Natural killer cell (primary cell): ENCODE measurements at regions not wholly inside any gene's neighbourhood (a gene's known extent, or its start where the extent isn't known, plus 50 kb on each side); places are given as distances from the start of the nearest gene placed in this dataset.

Source experiments
- ATAC-seq, 3 donors: fragments of 150-1000 bp in 2 of 3; fragments of 200-7000 bp in 1 of 3; cut with Tn5 transposase; 1 replicate in 1 of 3; 2 replicates in 2 of 3; pipeline ENCODE4 v1.10.0; 2021; ENCODE audit warnings: mild to moderate bottlenecking in 2 of 3, moderate library complexity in 2 of 3
- DNase-seq, 2 donors: peaks; one replicate each; pipeline versions ENCODE4 v3.0.0 to v3.0.0-alpha.2; 2013 to 2021; ENCODE audit warnings: mixed read lengths in 1 of 2
- H3K27ac ChIP-seq: one replicate; pipeline ENCODE4 v1.5.1; 2013; ENCODE audit warnings: mild to moderate bottlenecking, low read length
- H3K27me3 ChIP-seq: one replicate; pipeline ENCODE4 v1.6.1; 2013; ENCODE audit warnings: low read length; ENCODE audit not compliant: control insufficient read depth, insufficient read depth
- H3K36me3 ChIP-seq: one replicate; pipeline ENCODE4 v1.6.1; 2013; ENCODE audit warnings: low read length; ENCODE audit not compliant: control insufficient read depth, insufficient read depth
- H3K4me1 ChIP-seq: one replicate; pipeline ENCODE4 v1.6.1; 2013; ENCODE audit warnings: low read length; ENCODE audit not compliant: control insufficient read depth, insufficient read depth
- H3K4me3 ChIP-seq: one replicate; pipeline ENCODE4 v1.5.1; 2013; ENCODE audit warnings: low read length
- H3K9me3 ChIP-seq: one replicate; pipeline ENCODE4 v1.6.1; 2013; ENCODE audit warnings: low read length; ENCODE audit not compliant: control insufficient read depth, insufficient read depth
- H3K27ac Mint-ChIP-seq, 2 donors: one replicate each; pipeline ENCODE4 v1.8.0; 2022; ENCODE audit warnings: mild to moderate bottlenecking in 2 of 2, mixed read lengths in 2 of 2, moderate library complexity in 1 of 2
- H3K27me3 Mint-ChIP-seq, 2 donors: one replicate each; pipeline ENCODE4 v1.8.0; 2022; ENCODE audit warnings: low read depth in 2 of 2, mixed read lengths in 2 of 2
- H3K36me3 Mint-ChIP-seq: one replicate; pipeline ENCODE4 v1.8.0; 2022; ENCODE audit warnings: mixed read lengths
- H3K4me1 Mint-ChIP-seq, 2 donors: one replicate each; pipeline ENCODE4 v1.8.0; 2022; ENCODE audit warnings: mixed read lengths in 2 of 2
- H3K4me3 Mint-ChIP-seq: one replicate; pipeline ENCODE4 v1.8.0; 2022; ENCODE audit warnings: mild to moderate bottlenecking, moderate library complexity, mixed read lengths
- H3K9me3 Mint-ChIP-seq, 2 donors: one replicate each; pipeline ENCODE4 v1.8.0; 2022; ENCODE audit warnings: mixed read lengths in 2 of 2
- WGBS: methylation state at CpG from one replicate; pipeline ENCODE4 v1.1.7; 2013; ENCODE audit warnings: missing lambda C conversion rate; ENCODE audit not compliant: insufficient coverage; 5-methylcytosine and 5-hydroxymethylcytosine counted together
- intact Hi-C: fragments of 100-400 bp; cut with micrococcal nuclease; formaldehyde crosslinking; loops from one replicate; pipeline ENCODE4 v1.14.2; 2022
- TF ChIP-seq, protein P1 (sequence below): fragments of 200-600 bp; IDR thresholded peaks from one replicate; pipeline ENCODE4 v1.8.0; 2022; ENCODE audit warnings: antibody characterized with exemption

DNA sequence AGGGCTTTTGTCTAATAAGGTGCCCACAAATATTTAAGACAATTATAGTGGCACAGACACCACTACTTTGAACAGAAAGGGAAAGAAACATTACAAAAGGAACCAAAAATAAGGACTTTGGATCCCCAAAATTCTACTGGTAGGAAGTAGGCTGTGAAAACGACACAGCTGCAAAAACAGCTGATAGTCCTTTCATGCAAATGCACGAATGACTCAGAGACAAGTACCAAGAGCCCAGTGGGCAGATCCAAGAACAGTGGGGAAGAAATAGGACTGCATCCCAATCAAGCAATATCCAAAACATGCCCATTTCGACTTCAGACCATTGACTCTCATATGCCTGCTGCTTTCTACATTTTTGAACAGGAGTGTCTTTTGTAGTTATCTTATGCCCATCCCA, 269.4 kb upstream of the NBEA start:
- no peaks in the 10 kb centered on the region for H3K4me1 ChIP-seq
- H3K36me3 ChIP-seq: no peaks in the 10 kb centered on the region
- 65% methylated on average over 3 of the region's 3 CpGs for WGBS
- TF ChIP-seq, protein P1, sequence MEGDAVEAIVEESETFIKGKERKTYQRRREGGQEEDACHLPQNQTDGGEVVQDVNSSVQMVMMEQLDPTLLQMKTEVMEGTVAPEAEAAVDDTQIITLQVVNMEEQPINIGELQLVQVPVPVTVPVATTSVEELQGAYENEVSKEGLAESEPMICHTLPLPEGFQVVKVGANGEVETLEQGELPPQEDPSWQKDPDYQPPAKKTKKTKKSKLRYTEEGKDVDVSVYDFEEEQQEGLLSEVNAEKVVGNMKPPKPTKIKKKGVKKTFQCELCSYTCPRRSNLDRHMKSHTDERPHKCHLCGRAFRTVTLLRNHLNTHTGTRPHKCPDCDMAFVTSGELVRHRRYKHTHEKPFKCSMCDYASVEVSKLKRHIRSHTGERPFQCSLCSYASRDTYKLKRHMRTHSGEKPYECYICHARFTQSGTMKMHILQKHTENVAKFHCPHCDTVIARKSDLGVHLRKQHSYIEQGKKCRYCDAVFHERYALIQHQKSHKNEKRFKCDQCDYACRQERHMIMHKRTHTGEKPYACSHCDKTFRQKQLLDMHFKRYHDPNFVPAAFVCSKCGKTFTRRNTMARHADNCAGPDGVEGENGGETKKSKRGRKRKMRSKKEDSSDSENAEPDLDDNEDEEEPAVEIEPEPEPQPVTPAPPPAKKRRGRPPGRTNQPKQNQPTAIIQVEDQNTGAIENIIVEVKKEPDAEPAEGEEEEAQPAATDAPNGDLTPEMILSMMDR: no peak
- no peaks in the 10 kb centered on the region for H3K36me3 Mint-ChIP-seq
- H3K4me1 Mint-ChIP-seq: no peaks in the 10 kb centered on the region
- no peak overlapping the region for H3K27ac Mint-ChIP-seq
- no peak for DNase-seq
- no peak overlapping the region for H3K4me3 Mint-ChIP-seq
- H3K27me3 ChIP-seq: no peaks in the 10 kb centered on the region
- ATAC-seq: no peak
- H3K9me3 ChIP-seq: no peaks in the 10 kb centered on the region
- H3K9me3 Mint-ChIP-seq: peaks cover 9 to 12% of the 10 kb centered on the region in 2 donors
- intact Hi-C loops: no loop called here
- H3K27me3 Mint-ChIP-seq: no peaks in the 10 kb centered on the region
- H3K4me3 ChIP-seq: no peak overlapping the region
- no peak overlapping the region for H3K27ac ChIP-seq

DNA sequence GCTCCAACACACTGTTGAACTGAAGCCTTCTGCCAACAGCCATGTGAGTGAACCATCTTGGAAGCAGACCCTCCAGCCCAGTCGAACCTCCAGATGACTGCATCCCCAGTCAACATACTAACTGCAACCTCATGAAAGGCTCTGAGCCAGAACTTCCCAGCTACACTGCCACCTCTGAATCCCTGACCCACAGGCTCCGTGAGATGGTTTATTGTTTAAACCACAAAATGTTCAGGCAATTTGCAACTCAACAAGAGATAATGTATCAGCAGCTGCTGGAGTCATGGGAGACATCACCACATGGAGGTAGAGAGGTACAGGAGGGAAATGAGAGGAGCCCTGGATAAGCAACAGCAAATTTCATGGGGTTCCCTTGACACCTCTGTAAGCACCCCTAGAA, 266.4 kb upstream of the NBEA start:
- DNase-seq: no peak
- no peak overlapping the region for H3K27ac ChIP-seq
- no peaks in the 10 kb centered on the region for H3K9me3 ChIP-seq
- WGBS: 65% methylated on average over 2 of the region's 2 CpGs
- no peaks in the 10 kb centered on the region for H3K4me1 Mint-ChIP-seq
- no peaks in the 10 kb centered on the region for H3K27me3 Mint-ChIP-seq
- H3K27ac Mint-ChIP-seq: no peak overlapping the region
- no peaks in the 10 kb centered on the region for H3K27me3 ChIP-seq
- H3K4me3 ChIP-seq: no peak overlapping the region
- no peaks in the 10 kb centered on the region for H3K36me3 ChIP-seq
- no peaks in the 10 kb centered on the region for H3K4me1 ChIP-seq
- no peak for ATAC-seq
- peaks cover 7 to 10% of the 10 kb centered on the region in 2 donors for H3K9me3 Mint-ChIP-seq
- no peak overlapping the region for H3K4me3 Mint-ChIP-seq
- H3K36me3 Mint-ChIP-seq: no peaks in the 10 kb centered on the region
- TF ChIP-seq, protein P1: no peak
- intact Hi-C loops: no loop called here

DNA sequence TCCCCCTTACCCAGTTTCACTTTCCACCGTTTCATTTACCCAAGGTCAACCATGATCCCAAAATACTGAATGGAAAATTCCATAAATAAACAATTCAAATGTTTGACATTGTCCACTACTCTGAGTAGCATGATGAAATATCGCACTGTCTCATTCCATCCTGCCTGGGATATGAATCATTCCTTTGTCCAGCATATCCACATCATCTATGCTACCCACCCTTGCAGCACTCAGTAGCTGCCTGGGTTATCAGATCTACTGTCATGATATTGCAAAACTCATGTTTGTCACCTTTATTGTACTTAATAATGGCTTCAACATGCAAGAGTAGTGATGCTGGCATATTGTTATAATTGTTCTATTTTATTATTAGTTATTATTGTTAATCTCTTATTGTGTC, 263.9 kb upstream of the NBEA start:
- Mint-ChIP-seq H3K36me3 (no peaks in the 10 kb centered on the region), H3K9me3 (peaks cover 3 to 10% of the 10 kb centered on the region in 2 donors), H3K27ac (no peak overlapping the region), H3K4me3 (no peak overlapping the region), H3K4me1 (no peaks in the 10 kb centered on the region), H3K27me3 (no peaks in the 10 kb centered on the region)
- H3K4me3 ChIP-seq: no peak overlapping the region
- ATAC-seq (no peak), DNase-seq (no peak)
- TF ChIP-seq, protein P1: no peak
- H3K9me3 ChIP-seq: no peaks in the 10 kb centered on the region
- intact Hi-C loops: no loop called here
- H3K36me3 ChIP-seq: no peaks in the 10 kb centered on the region
- WGBS: 89% methylated on average over 2 of the region's 2 CpGs
- H3K27me3 ChIP-seq: no peaks in the 10 kb centered on the region
- no peaks in the 10 kb centered on the region for H3K4me1 ChIP-seq
- no peak overlapping the region for H3K27ac ChIP-seq

DNA sequence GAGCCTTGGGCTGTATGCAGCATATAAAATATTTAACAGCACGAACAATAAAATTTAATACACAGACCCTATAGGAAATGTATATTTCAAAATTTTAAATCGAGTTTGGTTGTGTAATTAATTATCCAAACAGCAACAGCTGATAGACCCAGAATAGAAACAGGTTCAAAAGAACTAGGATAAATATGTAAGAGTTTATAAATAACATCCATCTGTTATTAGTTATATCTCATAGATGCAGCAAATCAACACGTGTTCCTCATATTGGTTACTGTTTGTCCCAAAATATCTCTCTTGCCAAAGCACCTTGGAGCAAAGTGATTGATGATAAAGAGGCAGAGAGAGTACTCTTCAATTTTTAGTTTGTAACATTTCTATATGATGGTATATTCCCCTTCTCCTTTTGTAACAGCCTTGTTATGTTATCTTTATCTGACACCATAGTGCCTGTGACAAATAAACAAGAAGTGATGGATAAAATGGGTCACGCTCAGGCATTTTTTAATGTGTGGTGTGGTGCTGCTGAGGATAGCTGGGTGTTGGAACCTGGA, 260.6 kb upstream of the NBEA start:
- Histone ChIP-seq H3K4me3 (no peak overlapping the region), H3K27ac (no peak overlapping the region), H3K27me3 (no peaks in the 10 kb centered on the region), H3K9me3 (no peaks in the 10 kb centered on the region), H3K36me3 (no peaks in the 10 kb centered on the region), H3K4me1 (no peaks in the 10 kb centered on the region)
- no peaks in the 10 kb centered on the region for H3K36me3 Mint-ChIP-seq
- TF ChIP-seq, protein P1: no peak
- intact Hi-C loops: no loop called here
- H3K27me3 Mint-ChIP-seq: no peaks in the 10 kb centered on the region
- H3K27ac Mint-ChIP-seq: no peak overlapping the region
- no peak for DNase-seq
- no peak overlapping the region for H3K4me3 Mint-ChIP-seq
- WGBS: 90% methylated on average over 1 of the region's 4 CpGs
- no peak for ATAC-seq
- H3K9me3 Mint-ChIP-seq: peaks cover 6 to 9% of the 10 kb centered on the region in 2 donors
- H3K4me1 Mint-ChIP-seq: no peaks in the 10 kb centered on the region
